Common myeloid progenitor, CD34-positive (primary cell): ENCODE measurements at regions not wholly inside any gene's neighbourhood (a gene's known extent, or its start where the extent isn't known, plus 50 kb on each side); places are given as distances from the start of the nearest gene placed in this dataset.

ENCODE experiments used
- CTCF ChIA-PET: fragments of 350-600 bp; sonication (Branson Sonifier 250); formaldehyde crosslinking; loops from one replicate; lab custom pipeline; 2021; ENCODE audit warnings: antibody characterized with exemption; lab: Charles Lee
- POLR2A ChIA-PET: fragments of 350-600 bp; sonication (Branson Sonifier 250); formaldehyde crosslinking; loops from one replicate; lab custom pipeline; 2021; ENCODE audit warnings: antibody characterized with exemption; lab: Charles Lee
- DNase-seq, 3 donors: peaks; one replicate each; pipeline versions ENCODE4 v3.0.0 to v3.0.0-alpha.2; 2013
- H3K27ac ChIP-seq, 2 experiments: 1 replicate in 1 of 2; 2 replicates in 1 of 2; pipeline ENCODE4 v1.7.0; 2013; ENCODE audit warnings: inconsistent platforms in 2 of 2, low read length in 2 of 2, mild to moderate bottlenecking in 2 of 2, low read depth in 1 of 2, moderate library complexity in 1 of 2; ENCODE audit not compliant: severe bottlenecking in 2 of 2, insufficient read depth in 1 of 2, poor library complexity in 1 of 2
- H3K27me3 ChIP-seq, 5 experiments: replicated peaks in 2 of 5; 1 replicate in 3 of 5; 2 replicates in 2 of 5; pipeline versions ENCODE4 v1.6.1 to v1.7.0; 2013; ENCODE audit warnings: low read length in 4 of 5, mild to moderate bottlenecking in 2 of 5, moderate library complexity in 2 of 5, inconsistent platforms in 1 of 5; ENCODE audit not compliant: insufficient read depth in 5 of 5, control insufficient read depth in 4 of 5
- H3K36me3 ChIP-seq, 4 experiments: 1 replicate in 2 of 4; 2 replicates in 2 of 4; pipeline versions ENCODE4 v1.6.1 to v1.7.0; 2013; ENCODE audit warnings: low read length in 3 of 4, control low read depth in 1 of 4, mild to moderate bottlenecking in 1 of 4; ENCODE audit not compliant: control insufficient read depth in 4 of 4, insufficient read depth in 4 of 4
- H3K4me1 ChIP-seq, 4 experiments: 1 replicate in 3 of 4; 2 replicates in 1 of 4; pipeline versions ENCODE4 v1.6.1 to v1.7.1; 2013; ENCODE audit warnings: low read length in 3 of 4, mild to moderate bottlenecking in 3 of 4, control low read depth in 1 of 4, inconsistent platforms in 1 of 4, moderate library complexity in 1 of 4; ENCODE audit not compliant: control insufficient read depth in 4 of 4, insufficient read depth in 4 of 4; ENCODE audit errors: control extremely low read depth in 1 of 4
- H3K4me3 ChIP-seq, 7 experiments: 1 replicate in 4 of 7; 2 replicates in 3 of 7; pipeline versions ENCODE4 v1.5.1 to v1.7.0; 2013; ENCODE audit warnings: mild to moderate bottlenecking in 7 of 7, low read length in 6 of 7, moderate library complexity in 6 of 7, inconsistent platforms in 2 of 7, low read depth in 2 of 7, control low read depth in 1 of 7; ENCODE audit not compliant: insufficient read depth in 4 of 7, control insufficient read depth in 1 of 7; ENCODE audit errors: extremely low read depth in 1 of 7
- H3K9me3 ChIP-seq, 5 experiments: 1 replicate in 4 of 5; 2 replicates in 1 of 5; pipeline versions ENCODE4 v1.6.1 to v1.7.1; 2013; ENCODE audit warnings: low read length in 4 of 5, mild to moderate bottlenecking in 2 of 5, inconsistent platforms in 1 of 5, low read depth in 1 of 5, moderate library complexity in 1 of 5; ENCODE audit not compliant: control insufficient read depth in 4 of 5, insufficient read depth in 2 of 5; ENCODE audit errors: control extremely low read depth in 1 of 5
- WGBS: methylation state at CpG from one replicate; pipeline ENCODE4 v1.1.5; 2013; ENCODE audit not compliant: insufficient coverage; 5-methylcytosine and 5-hydroxymethylcytosine counted together

DNA sequence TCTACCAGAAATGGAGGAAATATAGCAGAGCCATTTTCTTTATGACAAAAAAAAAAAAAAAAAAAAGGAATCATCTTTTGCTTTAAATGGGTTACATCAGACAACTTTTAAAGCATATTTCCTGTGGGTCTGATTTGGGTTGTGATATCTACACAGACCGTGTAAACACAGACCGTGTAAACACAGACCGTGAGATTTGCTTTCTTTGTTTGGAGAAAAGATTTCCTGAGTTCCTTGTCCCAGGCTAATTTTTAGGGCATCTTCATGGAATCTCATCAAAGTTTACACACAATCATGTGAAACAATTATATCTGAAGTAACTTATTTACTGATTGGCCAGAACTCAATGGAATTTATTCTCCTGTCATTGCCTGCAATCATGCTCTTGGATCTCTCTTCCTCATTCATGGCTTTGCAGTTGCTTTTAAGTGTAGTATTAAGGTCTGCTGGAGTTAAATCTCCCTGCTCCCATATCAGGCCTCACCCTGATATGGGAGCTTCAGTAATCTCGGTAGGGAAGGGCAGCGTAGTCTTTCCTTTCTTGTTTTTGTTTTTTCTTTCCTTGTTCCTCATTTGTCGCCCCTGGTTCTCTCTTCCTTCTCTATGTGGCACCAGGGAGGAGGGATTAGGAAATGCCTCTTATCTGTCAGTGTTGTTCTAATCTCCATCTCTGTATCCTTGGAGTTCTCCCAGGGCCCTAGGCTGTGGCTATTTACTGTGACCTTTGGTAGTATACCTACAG is 248.6 kb upstream of the JADE1 start:
- no peaks in the 10 kb centered on the region for H3K4me1 ChIP-seq
- H3K4me3 ChIP-seq: no peak overlapping the region
- H3K27ac ChIP-seq: no peak overlapping the region
- WGBS: 79% methylated on average over 4 of the region's 6 CpGs
- H3K9me3 ChIP-seq: no peaks in the 10 kb centered on the region
- ChIA-PET POLR2A (no interaction called here), CTCF (no interaction called here)
- DNase-seq: no peak
- no peaks in the 10 kb centered on the region for H3K36me3 ChIP-seq
- peaks cover 0 to 2% (median 0%) of the 10 kb centered on the region in 5 experiments for H3K27me3 ChIP-seq

DNA sequence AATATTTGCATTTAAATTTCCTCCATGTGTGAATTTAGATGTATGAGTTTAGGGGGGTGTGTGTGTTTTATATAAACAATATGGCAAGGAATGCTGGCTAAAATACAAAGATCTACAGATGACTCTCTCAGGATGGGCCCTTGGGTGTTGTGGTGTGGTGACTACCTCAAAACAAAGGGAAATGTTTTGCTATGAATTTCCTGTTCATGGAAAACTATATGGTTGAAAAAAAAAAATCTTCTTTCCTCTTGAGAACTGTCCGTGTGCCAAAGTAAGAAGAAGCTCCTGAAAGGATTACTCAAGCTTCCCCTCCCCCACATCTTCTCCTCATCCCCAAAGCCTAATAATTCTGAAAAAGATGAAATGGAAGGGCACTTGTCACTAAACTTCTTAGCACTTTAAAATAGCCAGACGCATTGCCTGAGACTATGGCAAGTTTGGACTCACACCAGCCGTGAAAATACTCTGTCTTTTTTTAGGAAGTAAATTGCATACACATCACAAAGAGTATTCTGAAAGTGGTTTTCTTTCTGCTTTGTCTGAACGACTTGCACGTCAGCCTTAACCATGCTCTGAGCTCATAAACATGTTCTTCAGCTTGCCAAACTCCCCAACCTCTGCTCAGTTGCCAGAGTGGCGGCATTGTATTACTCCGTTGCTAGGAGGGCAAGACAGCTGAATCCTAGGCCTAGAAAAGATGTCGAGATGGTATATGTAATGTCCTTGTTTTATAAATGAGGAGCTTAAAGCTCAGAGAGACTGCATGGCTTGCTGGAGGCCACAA is 250.4 kb upstream of the JADE1 start:
- H3K36me3 ChIP-seq: no peaks in the 10 kb centered on the region
- no peak for DNase-seq
- POLR2A ChIA-PET: no interaction called here
- H3K27ac ChIP-seq: no peak overlapping the region
- H3K4me1 ChIP-seq: peaks cover 0 to 3% (median 2%) of the 10 kb centered on the region in 4 experiments
- H3K4me3 ChIP-seq: no peak overlapping the region
- CTCF ChIA-PET: interaction anchor here (1.8 kb wide), 1 partner anchor 17 kb away, joined by 5 read pairs; no protein-coding TSS in a partner anchor
- no peaks in the 10 kb centered on the region for H3K27me3 ChIP-seq
- 86% methylated on average over 4 of the region's 8 CpGs for WGBS
- H3K9me3 ChIP-seq: no peaks in the 10 kb centered on the region

DNA sequence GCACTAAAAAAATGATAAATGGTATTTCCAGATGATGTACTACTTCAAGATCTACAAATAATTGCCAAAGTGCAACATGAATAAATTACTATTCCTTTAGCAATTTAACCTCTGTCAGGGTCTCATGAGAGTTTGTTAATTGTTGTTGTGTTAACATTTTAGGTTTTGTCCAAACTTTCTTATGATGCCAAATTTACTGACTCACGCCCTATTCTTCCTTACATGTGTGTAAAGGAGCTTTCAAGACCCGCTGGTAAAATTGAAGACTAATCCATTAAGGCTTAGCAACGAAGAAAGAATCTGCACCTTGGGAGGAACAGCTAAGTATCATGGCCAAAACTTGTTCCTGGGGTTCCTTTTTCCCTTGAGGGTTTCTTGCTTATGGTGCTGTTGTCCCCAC is 252.7 kb upstream of the JADE1 start:
- H3K27ac ChIP-seq: no peak overlapping the region
- H3K4me3 ChIP-seq: no peak overlapping the region
- DNase-seq: no peak
- no peaks in the 10 kb centered on the region for H3K36me3 ChIP-seq
- no peaks in the 10 kb centered on the region for H3K27me3 ChIP-seq
- 94% methylated on average over 2 of the region's 3 CpGs for WGBS
- ChIA-PET CTCF (interaction anchor here (0.8 kb wide), 1 partner anchor 12 kb away, joined by 3 read pairs; no protein-coding TSS in a partner anchor), POLR2A (no interaction called here)
- peaks cover 4 to 14% (median 12%) of the 10 kb centered on the region in 4 experiments for H3K4me1 ChIP-seq
- H3K9me3 ChIP-seq: no peaks in the 10 kb centered on the region

DNA sequence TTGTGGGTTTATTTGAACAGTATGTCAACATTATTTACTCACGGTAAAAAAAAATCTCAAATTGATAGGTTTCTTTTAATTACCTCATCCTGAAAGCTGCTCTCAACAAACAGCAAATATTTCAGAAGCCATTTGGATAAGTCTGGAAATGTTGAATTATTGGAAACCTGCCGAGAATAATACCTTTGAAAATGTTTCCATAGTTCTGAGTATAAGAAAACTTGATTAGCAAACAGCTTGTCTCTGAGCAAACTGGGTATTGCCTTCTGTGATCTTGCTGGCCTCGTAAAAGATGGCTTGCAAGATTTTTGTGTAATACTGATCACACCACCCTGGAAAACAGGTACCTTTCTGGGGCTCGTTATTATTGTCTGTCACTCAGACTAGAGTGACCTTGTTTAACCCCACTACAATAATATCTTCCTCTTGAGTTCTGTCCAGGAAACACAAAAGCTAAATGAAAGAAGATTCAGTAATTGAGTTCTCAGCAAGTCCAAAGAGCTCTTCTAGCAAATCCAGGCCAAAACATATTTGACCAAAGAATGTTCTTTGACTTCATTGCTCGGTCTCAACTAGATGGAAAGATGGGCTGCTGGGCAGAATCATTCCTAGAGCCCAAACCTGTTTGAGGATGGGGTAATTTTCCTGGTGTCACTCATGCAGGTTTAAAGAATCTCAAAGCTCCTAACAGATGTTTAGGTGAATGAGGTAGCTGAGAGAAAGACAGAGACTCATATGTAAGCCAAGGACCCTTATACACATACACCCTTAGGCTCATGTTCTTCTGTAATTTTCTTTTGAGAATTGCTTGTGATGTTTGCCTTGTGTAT is 255.6 kb upstream of the JADE1 start:
- H3K4me1 ChIP-seq: peaks cover 4 to 14% (median 12%) of the 10 kb centered on the region in 4 experiments
- peak overlapping the region in 6 of 7 experiments; percentile 63 to 96 (median 80) for H3K4me3 ChIP-seq
- ChIA-PET CTCF (interaction anchor here (0.7 to 2.3 kb wide), 5 partner anchors 8 to 98 kb away, joined by 3 to 11 read pairs (median 3); no protein-coding TSS in a partner anchor), POLR2A (interaction anchor here (0.7 kb wide), 1 partner anchor 100 kb away, joined by 3 read pairs; no protein-coding TSS in a partner anchor)
- H3K27ac ChIP-seq: peak overlapping the region in 1 of 2 experiments; percentile 75
- DNase-seq: peak in 1 of 3 donors; percentile 36
- peaks cover 0 to 3% (median 0%) of the 10 kb centered on the region in 5 experiments for H3K9me3 ChIP-seq
- no peaks in the 10 kb centered on the region for H3K27me3 ChIP-seq
- 67% methylated on average over 2 of the region's 5 CpGs for WGBS
- no peaks in the 10 kb centered on the region for H3K36me3 ChIP-seq

DNA sequence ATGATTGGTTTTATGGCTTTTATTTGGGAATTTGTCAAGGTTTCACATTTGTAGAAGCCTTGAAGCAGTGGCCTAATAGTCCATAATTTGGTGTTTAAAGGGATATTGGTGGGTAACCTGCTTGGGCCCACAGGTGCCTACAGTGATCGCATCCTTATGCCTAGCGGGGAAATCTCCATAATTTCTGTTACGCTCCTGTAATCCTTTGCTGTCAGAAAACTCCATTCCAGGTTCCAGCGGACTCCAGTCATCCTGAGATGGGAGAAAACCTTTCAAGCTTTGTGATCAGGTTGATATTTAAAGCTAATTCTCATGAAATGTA is 257.0 kb upstream of the JADE1 start:
- H3K4me3 ChIP-seq: peak overlapping the region in 6 of 7 experiments; percentile 63 to 96 (median 80)
- H3K4me1 ChIP-seq: peaks cover 4 to 14% (median 12%) of the 10 kb centered on the region in 4 experiments
- H3K36me3 ChIP-seq: no peaks in the 10 kb centered on the region
- 100% methylated on average over 3 of the region's 4 CpGs for WGBS
- no peak for DNase-seq
- ChIA-PET POLR2A (interaction anchor here (0.6 kb wide), 1 partner anchor 102 kb away, joined by 4 read pairs; no protein-coding TSS in a partner anchor), CTCF (interaction anchor here (0.7 to 2.3 kb wide), 4 partner anchors 8 to 302 kb away, joined by 3 to 11 read pairs (median 4); no protein-coding TSS in a partner anchor)
- H3K27ac ChIP-seq: peak overlapping the region in 1 of 2 experiments; percentile 75
- no peaks in the 10 kb centered on the region for H3K27me3 ChIP-seq
- peaks cover 0 to 3% (median 0%) of the 10 kb centered on the region in 5 experiments for H3K9me3 ChIP-seq

DNA sequence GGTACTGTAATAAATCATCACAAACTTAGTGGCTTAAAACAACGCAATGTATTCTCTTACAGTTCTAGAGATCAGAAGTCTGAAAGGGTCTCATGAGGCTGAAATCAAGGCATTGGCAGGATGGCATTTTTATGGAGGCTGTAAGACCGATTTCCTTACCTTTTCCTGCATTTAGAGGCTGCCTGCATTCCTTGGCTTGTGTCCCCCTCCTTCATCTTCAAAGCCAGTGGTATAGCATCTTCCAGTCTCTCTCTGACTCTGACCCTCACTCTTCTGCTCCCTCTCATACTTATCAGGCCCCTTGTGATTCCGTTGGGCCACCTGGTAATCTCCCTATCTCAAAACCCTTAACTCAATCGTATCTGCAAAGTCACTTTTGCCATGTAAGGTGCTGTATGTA is 258.2 kb upstream of the JADE1 start:
- Histone ChIP-seq H3K4me1 (peaks cover 4 to 14% (median 12%) of the 10 kb centered on the region in 4 experiments), H3K36me3 (no peaks in the 10 kb centered on the region), H3K9me3 (peaks cover 0 to 3% (median 0%) of the 10 kb centered on the region in 5 experiments), H3K27ac (no peak overlapping the region), H3K4me3 (no peak overlapping the region), H3K27me3 (no peaks in the 10 kb centered on the region)
- ChIA-PET CTCF (no interaction called here), POLR2A (no interaction called here)
- 96% methylated on average over 2 of the region's 4 CpGs for WGBS
- DNase-seq: no peak
